Skeletal muscle tissue (tissue), 3 donors: ENCODE measurements at regions not wholly inside any gene's neighbourhood (a gene's known extent, or its start where the extent isn't known, plus 50 kb on each side); places are given as distances from the start of the nearest gene placed in this dataset.

Experiments
- H3K27ac ChIP-seq: one replicate; pipeline ENCODE4 v1.7.0; 2013; ENCODE audit warnings: mild to moderate bottlenecking, low read depth, low read length, inconsistent platforms
- H3K27me3 ChIP-seq, 3 donors: one replicate each; pipeline ENCODE4 v1.7.0; 2013; ENCODE audit warnings: low read length in 3 of 3; ENCODE audit not compliant: control insufficient read depth in 3 of 3, insufficient read depth in 3 of 3
- H3K36me3 ChIP-seq, 3 donors: one replicate each; pipeline ENCODE4 v1.7.0; 2013; ENCODE audit warnings: low read length in 3 of 3; ENCODE audit not compliant: control insufficient read depth in 3 of 3, insufficient read depth in 3 of 3
- H3K4me1 ChIP-seq, 3 donors: one replicate each; pipeline ENCODE4 v1.7.0; 2013; ENCODE audit warnings: low read length in 3 of 3, mild to moderate bottlenecking in 3 of 3; ENCODE audit not compliant: control insufficient read depth in 3 of 3, insufficient read depth in 3 of 3
- H3K4me3 ChIP-seq, 3 donors: one replicate each; pipeline ENCODE4 v1.7.0; 2013; ENCODE audit warnings: low read length in 3 of 3
- H3K9ac ChIP-seq, 3 donors: one replicate each; pipeline ENCODE4 v1.7.0; 2013; ENCODE audit warnings: low read length in 3 of 3, mild to moderate bottlenecking in 3 of 3, moderate library complexity in 2 of 3, low read depth in 1 of 3
- H3K9me3 ChIP-seq, 3 donors: one replicate each; pipeline ENCODE4 v1.7.0; 2013; ENCODE audit warnings: low read length in 3 of 3; ENCODE audit not compliant: control insufficient read depth in 3 of 3
- donor health status: Osteomylitis.

GRCh38 chr1:55333461-55333860 is 118.3 kb upstream of the USP24 start:
- no peaks in the 10 kb centered on the region for H3K36me3 ChIP-seq
- no peak overlapping the region for H3K9ac ChIP-seq
- H3K9me3 ChIP-seq: no peaks in the 10 kb centered on the region
- no peak overlapping the region for H3K4me3 ChIP-seq
- H3K27ac ChIP-seq: peak overlapping the region; percentile 53
- H3K4me1 ChIP-seq: peaks cover 0 to 4% (median 0%) of the 10 kb centered on the region in 3 donors
- peaks cover 0 to 4% (median 0%) of the 10 kb centered on the region in 3 donors for H3K27me3 ChIP-seq

GRCh38 chr1:55331351-55331750 is 116.2 kb upstream of the USP24 start:
- H3K27me3 ChIP-seq: peaks cover 0 to 4% (median 0%) of the 10 kb centered on the region in 3 donors
- H3K4me1 ChIP-seq: peaks cover 0 to 4% (median 0%) of the 10 kb centered on the region in 3 donors
- no peak overlapping the region for H3K9ac ChIP-seq
- H3K9me3 ChIP-seq: no peaks in the 10 kb centered on the region
- H3K4me3 ChIP-seq: no peak overlapping the region
- no peaks in the 10 kb centered on the region for H3K36me3 ChIP-seq
- no peak overlapping the region for H3K27ac ChIP-seq

GRCh38 chr1:55329808-55330432 is 114.8 kb upstream of the USP24 start:
- H3K27me3 ChIP-seq: peaks cover 0 to 4% (median 0%) of the 10 kb centered on the region in 3 donors
- no peaks in the 10 kb centered on the region for H3K9me3 ChIP-seq
- H3K9ac ChIP-seq: no peak overlapping the region
- H3K4me3 ChIP-seq: no peak overlapping the region
- H3K27ac ChIP-seq: no peak overlapping the region
- H3K36me3 ChIP-seq: no peaks in the 10 kb centered on the region
- H3K4me1 ChIP-seq: peaks cover 0 to 4% (median 0%) of the 10 kb centered on the region in 3 donors

- no peaks in the 10 kb centered on the region for H3K9me3 ChIP-seq
- H3K36me3 ChIP-seq: no peaks in the 10 kb centered on the region
- no peak overlapping the region for H3K4me3 ChIP-seq
- no peak overlapping the region for H3K9ac ChIP-seq
- H3K27ac ChIP-seq: no peak overlapping the region
- H3K27me3 ChIP-seq: peaks cover 0 to 4% (median 0%) of the 10 kb centered on the region in 3 donors
- H3K4me1 ChIP-seq: peaks cover 0 to 4% (median 0%) of the 10 kb centered on the region in 3 donors
Measured at GRCh38 chr1:55329091-55329490, 113.9 kb upstream of the USP24 start.

GRCh38 chr1:55326496-55327243 is 111.5 kb upstream of the USP24 start:
- H3K9me3 ChIP-seq: no peaks in the 10 kb centered on the region

GRCh38 chr1:55323760-55324159 is 108.6 kb upstream of the USP24 start:
- Histone ChIP-seq H3K9ac (no peak overlapping the region), H3K27me3 (no peaks in the 10 kb centered on the region), H3K4me1 (peaks cover 0 to 2% (median 0%) of the 10 kb centered on the region in 3 donors), H3K4me3 (no peak overlapping the region), H3K9me3 (no peaks in the 10 kb centered on the region), H3K36me3 (no peaks in the 10 kb centered on the region), H3K27ac (no peak overlapping the region)

More at GRCh38 chr1:55326496-55327243, 111.5 kb upstream of the USP24 start:
- no peaks in the 10 kb centered on the region for H3K4me1 ChIP-seq
- no peaks in the 10 kb centered on the region for H3K36me3 ChIP-seq
- no peak overlapping the region for H3K9ac ChIP-seq
- H3K4me3 ChIP-seq: no peak overlapping the region
- no peak overlapping the region for H3K27ac ChIP-seq
- H3K27me3 ChIP-seq: no peaks in the 10 kb centered on the region

GRCh38 chr1:55322842-55323241 is 107.7 kb upstream of the USP24 start:
- Histone ChIP-seq H3K9ac (no peak overlapping the region), H3K27ac (no peak overlapping the region), H3K4me1 (peaks cover 0 to 5% (median 0%) of the 10 kb centered on the region in 3 donors), H3K4me3 (no peak overlapping the region), H3K9me3 (no peaks in the 10 kb centered on the region), H3K36me3 (no peaks in the 10 kb centered on the region), H3K27me3 (no peaks in the 10 kb centered on the region)

- Histone ChIP-seq H3K4me1 (peaks cover 0 to 5% (median 5%) of the 10 kb centered on the region in 3 donors), H3K36me3 (no peaks in the 10 kb centered on the region), H3K9me3 (no peaks in the 10 kb centered on the region), H3K9ac (no peak overlapping the region), H3K27me3 (no peaks in the 10 kb centered on the region), H3K4me3 (no peak overlapping the region), H3K27ac (no peak overlapping the region)
Measured at GRCh38 chr1:55321942-55322341, 106.8 kb upstream of the USP24 start.

GRCh38 chr1:55320891-55321290 is 105.7 kb upstream of the USP24 start:
- no peaks in the 10 kb centered on the region for H3K36me3 ChIP-seq
- no peaks in the 10 kb centered on the region for H3K9me3 ChIP-seq
- no peak overlapping the region for H3K9ac ChIP-seq
- H3K4me1 ChIP-seq: peaks cover 0 to 5% (median 5%) of the 10 kb centered on the region in 3 donors
- no peaks in the 10 kb centered on the region for H3K27me3 ChIP-seq
- H3K4me3 ChIP-seq: no peak overlapping the region
- H3K27ac ChIP-seq: no peak overlapping the region

- H3K9ac ChIP-seq: no peak overlapping the region
- no peaks in the 10 kb centered on the region for H3K27me3 ChIP-seq
- H3K4me1 ChIP-seq: peaks cover 0 to 5% (median 5%) of the 10 kb centered on the region in 3 donors
- no peaks in the 10 kb centered on the region for H3K36me3 ChIP-seq
- H3K27ac ChIP-seq: no peak overlapping the region
- no peaks in the 10 kb centered on the region for H3K9me3 ChIP-seq
- H3K4me3 ChIP-seq: no peak overlapping the region
Measured at GRCh38 chr1:55318116-55318817, 103.1 kb upstream of the USP24 start.
